ENCODE measurements at regions not wholly inside any gene's neighbourhood (a gene's known extent, or its start where the extent isn't known, plus 50 kb on each side); places are given as distances from the start of the nearest gene placed in this dataset.

DNA sequence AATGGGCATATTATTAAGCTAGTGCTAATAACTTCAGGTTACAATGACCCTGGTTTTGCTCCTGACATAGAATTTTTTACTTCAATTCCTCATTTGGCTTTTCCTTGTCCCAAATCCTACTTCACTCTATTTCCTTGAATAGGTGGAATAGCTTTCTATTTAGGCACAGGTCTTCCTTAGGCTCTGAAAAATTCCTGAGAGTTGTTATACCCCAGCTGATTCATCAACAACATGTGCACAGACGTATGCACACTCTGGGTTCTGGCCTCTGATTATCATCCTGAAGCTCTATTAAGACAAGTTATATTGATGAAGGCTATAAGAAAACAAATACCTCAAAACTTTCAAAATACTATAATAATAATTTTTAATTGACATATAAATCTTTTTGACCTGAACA is 172.4 kb downstream of the NTMT2 start:
- no peak overlapping the region for H3K27ac Mint-ChIP-seq

DNA sequence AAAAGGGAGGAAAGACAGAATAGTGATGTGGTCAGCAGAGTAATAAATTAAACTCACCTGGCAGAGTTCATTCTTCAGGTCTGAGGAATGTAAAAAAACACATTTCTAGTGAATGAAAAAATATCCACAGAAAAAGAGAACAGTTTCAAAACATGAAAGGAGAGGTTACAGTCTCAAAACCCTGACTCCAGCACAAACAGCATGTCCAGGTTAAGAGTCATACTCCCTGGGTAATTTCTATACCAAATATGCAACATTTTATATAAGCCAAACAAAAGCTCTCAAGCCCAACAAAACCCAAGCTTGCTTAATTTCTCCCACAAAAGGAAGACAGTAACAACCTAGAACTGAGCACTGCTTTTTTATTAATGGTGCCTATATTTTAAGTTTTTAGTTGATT is 173.0 kb downstream of the NTMT2 start:
- CTCF ChIA-PET = no interaction called here
- H3K4me1 Mint-ChIP-seq = no peaks in the 10 kb centered on the region
- no peak for TF ChIP-seq EZH2 (IDR thresholded peaks at IDR 0.05; ENCODE audit: borderline replicate concordance, insufficient read depth, low read depth, low read length, poor library complexity, severe bottlenecking)
- TF ChIP-seq, protein P1, sequence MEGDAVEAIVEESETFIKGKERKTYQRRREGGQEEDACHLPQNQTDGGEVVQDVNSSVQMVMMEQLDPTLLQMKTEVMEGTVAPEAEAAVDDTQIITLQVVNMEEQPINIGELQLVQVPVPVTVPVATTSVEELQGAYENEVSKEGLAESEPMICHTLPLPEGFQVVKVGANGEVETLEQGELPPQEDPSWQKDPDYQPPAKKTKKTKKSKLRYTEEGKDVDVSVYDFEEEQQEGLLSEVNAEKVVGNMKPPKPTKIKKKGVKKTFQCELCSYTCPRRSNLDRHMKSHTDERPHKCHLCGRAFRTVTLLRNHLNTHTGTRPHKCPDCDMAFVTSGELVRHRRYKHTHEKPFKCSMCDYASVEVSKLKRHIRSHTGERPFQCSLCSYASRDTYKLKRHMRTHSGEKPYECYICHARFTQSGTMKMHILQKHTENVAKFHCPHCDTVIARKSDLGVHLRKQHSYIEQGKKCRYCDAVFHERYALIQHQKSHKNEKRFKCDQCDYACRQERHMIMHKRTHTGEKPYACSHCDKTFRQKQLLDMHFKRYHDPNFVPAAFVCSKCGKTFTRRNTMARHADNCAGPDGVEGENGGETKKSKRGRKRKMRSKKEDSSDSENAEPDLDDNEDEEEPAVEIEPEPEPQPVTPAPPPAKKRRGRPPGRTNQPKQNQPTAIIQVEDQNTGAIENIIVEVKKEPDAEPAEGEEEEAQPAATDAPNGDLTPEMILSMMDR (IDR thresholded peaks at IDR 0.05) = no peak

More for the DNA sequence above, 172.4 kb downstream of the NTMT2 start:
- H4K20me1 ChIP-seq (ENCODE audit: control insufficient read depth, insufficient read depth, low read length, poor library complexity, severe bottlenecking) = no peaks in the 10 kb centered on the region
- no peaks in the 10 kb centered on the region for H3K9me3 Mint-ChIP-seq (ENCODE audit: insufficient read depth)
- H3K9ac ChIP-seq (ENCODE audit: low read length) = no peak overlapping the region
- ChIA-PET POLR2A (no interaction called here), CTCF (no interaction called here)
- no peak overlapping the region for H2AFZ ChIP-seq (ENCODE audit: insufficient read depth, low read depth, low read length, poor library complexity, severe bottlenecking)
- TF ChIP-seq EZH2 (IDR thresholded peaks at IDR 0.05; ENCODE audit: borderline replicate concordance, insufficient read depth, low read depth, low read length, poor library complexity, severe bottlenecking) = no peak
- TF ChIP-seq, protein P1 (IDR thresholded peaks at IDR 0.05) = no peak
- H3K4me3 Mint-ChIP-seq = no peak overlapping the region
- WGBS (ENCODE audit: insufficient coverage) = no CpG with 5 or more reads among the region's 1 CpG
- no peak overlapping the region for H3K27ac ChIP-seq (ENCODE audit: low read length in 2 of 2)
- H3K4me2 ChIP-seq (replicated peaks; ENCODE audit: low read depth, low read length, poor library complexity, severe bottlenecking) = no peak overlapping the region
- no peaks in the 10 kb centered on the region for H3K4me1 Mint-ChIP-seq
- DNase-seq (no peak), ATAC-seq (ENCODE audit: low read depth) (no peak)
- no peaks in the 10 kb centered on the region for H3K27me3 ChIP-seq (replicated peaks in 1 of 4; ENCODE audit: control extremely low read depth in 1 of 4, control insufficient read depth in 3 of 4, insufficient read depth in 4 of 4, low read length in 3 of 4)
- H3K27me3 Mint-ChIP-seq = peaks cover 4% of the 10 kb centered on the region
- no peaks in the 10 kb centered on the region for H3K4me1 ChIP-seq (ENCODE audit: control insufficient read depth in 2 of 2, insufficient read depth in 2 of 2, low read length in 2 of 2)
- no peaks in the 10 kb centered on the region for H3K9me3 ChIP-seq (ENCODE audit: control extremely low read depth in 1 of 3, control insufficient read depth in 2 of 3, insufficient read depth in 1 of 3, low read length in 2 of 3)
- no peaks in the 10 kb centered on the region for H3K79me2 ChIP-seq (ENCODE audit: control insufficient read depth, insufficient read depth, low read length)
- H3K36me3 ChIP-seq (replicated peaks in 1 of 2; ENCODE audit: control extremely low read depth in 1 of 2, control insufficient read depth in 1 of 2, extremely low read depth in 1 of 2, insufficient read depth in 2 of 2, low read length in 1 of 2) = no peaks in the 10 kb centered on the region
- H3K4me3 ChIP-seq (ENCODE audit: control extremely low read depth in 1 of 5, extremely low read depth in 1 of 5, insufficient read depth in 1 of 5, low read depth in 2 of 5, low read length in 4 of 5) = no peak overlapping the region
- intact Hi-C loops (cut with micrococcal nuclease) = no loop called here

More for the DNA sequence above, 173.0 kb downstream of the NTMT2 start:
- intact Hi-C loops (cut with micrococcal nuclease) = no loop called here
- H4K20me1 ChIP-seq (ENCODE audit: control insufficient read depth, insufficient read depth, low read length, poor library complexity, severe bottlenecking) = no peaks in the 10 kb centered on the region
- H2AFZ ChIP-seq (ENCODE audit: insufficient read depth, low read depth, low read length, poor library complexity, severe bottlenecking) = no peak overlapping the region
- Mint-ChIP-seq H3K4me3 (no peak overlapping the region), H3K27me3 (peaks cover 4% of the 10 kb centered on the region), H3K9me3 (ENCODE audit: insufficient read depth) (peaks cover 3% of the 10 kb centered on the region), H3K27ac (no peak overlapping the region)
- no peak overlapping the region for H3K4me3 ChIP-seq (ENCODE audit: control extremely low read depth in 1 of 5, extremely low read depth in 1 of 5, insufficient read depth in 1 of 5, low read depth in 2 of 5, low read length in 4 of 5)
- H3K4me2 ChIP-seq (replicated peaks; ENCODE audit: low read depth, low read length, poor library complexity, severe bottlenecking) = no peak overlapping the region
- no peak overlapping the region for H3K9ac ChIP-seq (ENCODE audit: low read length)
- H3K27ac ChIP-seq (ENCODE audit: low read length in 2 of 2) = no peak overlapping the region
- H3K4me1 ChIP-seq (ENCODE audit: control insufficient read depth in 2 of 2, insufficient read depth in 2 of 2, low read length in 2 of 2) = no peaks in the 10 kb centered on the region
- H3K36me3 ChIP-seq (replicated peaks in 1 of 2; ENCODE audit: control extremely low read depth in 1 of 2, control insufficient read depth in 1 of 2, extremely low read depth in 1 of 2, insufficient read depth in 2 of 2, low read length in 1 of 2) = no peaks in the 10 kb centered on the region
- no peaks in the 10 kb centered on the region for H3K79me2 ChIP-seq (ENCODE audit: control insufficient read depth, insufficient read depth, low read length)
- H3K9me3 ChIP-seq (ENCODE audit: control extremely low read depth in 1 of 3, control insufficient read depth in 2 of 3, insufficient read depth in 1 of 3, low read length in 2 of 3) = no peaks in the 10 kb centered on the region
- DNase-seq (no peak), ATAC-seq (ENCODE audit: low read depth) (no peak)
- H3K27me3 ChIP-seq (replicated peaks in 1 of 4; ENCODE audit: control extremely low read depth in 1 of 4, control insufficient read depth in 3 of 4, insufficient read depth in 4 of 4, low read length in 3 of 4) = no peaks in the 10 kb centered on the region
- POLR2A ChIA-PET = no interaction called here

Data from B cell (primary cell).